GM10248 (cell line): ENCODE measurements at regions not wholly inside any gene's neighbourhood (a gene's known extent, or its start where the extent isn't known, plus 50 kb on each side); places are given as distances from the start of the nearest gene placed in this dataset.

Source experiments
- CTCF ChIA-PET: fragments of 300-600 bp; sonication (Branson Sonifier 250); formaldehyde crosslinking; extraction: SDS; loops from one replicate; lab custom pipeline; 2021; ENCODE audit warnings: antibody characterized with exemption; lab: Yijun Ruan, JAX
- POLR2A ChIA-PET: fragments of 350-650 bp; sonication (Branson Sonifier 250); formaldehyde crosslinking; extraction: SDS; loops from one replicate; lab custom pipeline; 2020; ENCODE audit warnings: antibody characterized with exemption; lab: Yijun Ruan, JAX
- DNase-seq: peaks from one replicate; pipeline ENCODE4 v3.0.0; 2012; ENCODE audit errors: extremely low spot score
- TF ChIP-seq, protein P1 (sequence below): IDR thresholded peaks from 2 replicates; pipeline ENCODE4 v1.5.1; 2012; ENCODE audit warnings: mild to moderate bottlenecking, low read depth; ENCODE audit errors: extremely low read depth, missing control alignments, control extremely low read depth

DNA sequence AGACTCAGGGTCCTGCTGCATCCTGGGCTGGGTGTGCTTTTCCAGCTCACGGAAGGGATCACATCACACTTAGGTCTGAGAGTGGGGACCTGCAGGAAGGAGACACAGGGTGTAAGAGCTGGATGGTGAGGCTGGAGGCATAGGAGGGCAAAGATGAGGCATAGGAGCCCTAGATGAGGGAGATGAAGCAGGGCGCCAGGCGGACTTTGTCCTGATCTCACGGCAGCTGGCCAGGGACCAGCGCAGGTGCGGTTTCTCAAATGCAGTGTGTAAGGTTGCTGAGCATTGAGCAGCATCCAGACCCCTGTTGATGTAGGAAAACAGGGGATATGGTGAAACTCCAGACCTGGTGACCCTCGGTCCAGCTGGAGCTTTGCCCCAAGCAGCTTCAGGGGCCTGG lies 156.5 kb downstream of the PSAT1 start:
- TF ChIP-seq, protein P1, sequence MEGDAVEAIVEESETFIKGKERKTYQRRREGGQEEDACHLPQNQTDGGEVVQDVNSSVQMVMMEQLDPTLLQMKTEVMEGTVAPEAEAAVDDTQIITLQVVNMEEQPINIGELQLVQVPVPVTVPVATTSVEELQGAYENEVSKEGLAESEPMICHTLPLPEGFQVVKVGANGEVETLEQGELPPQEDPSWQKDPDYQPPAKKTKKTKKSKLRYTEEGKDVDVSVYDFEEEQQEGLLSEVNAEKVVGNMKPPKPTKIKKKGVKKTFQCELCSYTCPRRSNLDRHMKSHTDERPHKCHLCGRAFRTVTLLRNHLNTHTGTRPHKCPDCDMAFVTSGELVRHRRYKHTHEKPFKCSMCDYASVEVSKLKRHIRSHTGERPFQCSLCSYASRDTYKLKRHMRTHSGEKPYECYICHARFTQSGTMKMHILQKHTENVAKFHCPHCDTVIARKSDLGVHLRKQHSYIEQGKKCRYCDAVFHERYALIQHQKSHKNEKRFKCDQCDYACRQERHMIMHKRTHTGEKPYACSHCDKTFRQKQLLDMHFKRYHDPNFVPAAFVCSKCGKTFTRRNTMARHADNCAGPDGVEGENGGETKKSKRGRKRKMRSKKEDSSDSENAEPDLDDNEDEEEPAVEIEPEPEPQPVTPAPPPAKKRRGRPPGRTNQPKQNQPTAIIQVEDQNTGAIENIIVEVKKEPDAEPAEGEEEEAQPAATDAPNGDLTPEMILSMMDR: no peak
- POLR2A ChIA-PET: no interaction called here
- CTCF ChIA-PET: interaction anchor here (1.1 to 1.3 kb wide), 2 partner anchors 10 to 14 kb away, joined by 3 read pairs; no protein-coding TSS in a partner anchor
- DNase-seq: no peak

DNA sequence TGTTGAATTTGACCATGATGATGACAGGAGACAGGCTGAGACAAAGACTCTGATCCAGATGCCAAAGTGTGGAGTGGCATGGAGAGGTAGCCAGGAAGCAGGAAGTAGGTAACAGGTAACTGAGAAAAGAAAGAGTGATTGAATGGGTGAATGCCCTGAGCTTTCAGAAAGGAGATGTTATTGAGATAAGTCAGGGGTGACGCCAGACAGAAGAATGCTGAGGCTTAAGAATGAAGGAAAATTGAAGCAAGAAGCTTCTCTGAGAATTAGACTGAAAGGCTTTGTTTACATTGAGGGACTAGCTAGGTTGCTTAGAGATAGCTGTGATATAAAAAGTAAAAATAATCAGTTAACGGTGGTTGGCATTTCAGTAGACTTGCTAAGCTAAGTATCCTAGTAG lies 165.7 kb downstream of the PSAT1 start:
- POLR2A ChIA-PET: no interaction called here

DNA sequence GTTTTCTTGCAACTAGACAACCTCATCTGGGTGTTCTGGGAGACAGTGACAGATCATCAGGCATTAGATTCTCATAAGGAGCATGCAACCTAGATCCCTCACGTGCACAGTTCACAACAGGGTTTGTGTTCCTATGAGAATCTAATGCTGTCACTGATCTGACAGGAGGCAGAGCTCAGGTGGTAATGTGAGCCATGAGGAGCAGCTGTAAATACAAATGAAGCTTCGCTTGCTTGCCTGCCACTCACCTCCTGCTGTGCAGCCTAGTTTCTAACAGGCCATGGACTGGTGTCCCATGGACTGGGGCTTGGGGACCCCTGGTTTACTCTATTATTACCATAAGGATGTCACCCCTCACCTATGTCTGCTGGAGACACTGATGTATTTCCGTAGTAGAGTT lies 166.8 kb downstream of the PSAT1 start:
- ChIA-PET POLR2A (no interaction called here), CTCF (interaction anchor here (1.1 to 2.2 kb wide), 2 partner anchors 9 to 24 kb away, joined by 4 to 7 read pairs; no protein-coding TSS in a partner anchor)
- DNase-seq: no peak
- TF ChIP-seq, protein P1: no peak

More for the DNA sequence above, 165.7 kb downstream of the PSAT1 start:
- DNase-seq: no peak
- CTCF ChIA-PET: interaction anchor here (1.1 to 2.2 kb wide), 2 partner anchors 11 to 23 kb away, joined by 4 to 7 read pairs; no protein-coding TSS in a partner anchor
- TF ChIP-seq, protein P1: no peak

DNA sequence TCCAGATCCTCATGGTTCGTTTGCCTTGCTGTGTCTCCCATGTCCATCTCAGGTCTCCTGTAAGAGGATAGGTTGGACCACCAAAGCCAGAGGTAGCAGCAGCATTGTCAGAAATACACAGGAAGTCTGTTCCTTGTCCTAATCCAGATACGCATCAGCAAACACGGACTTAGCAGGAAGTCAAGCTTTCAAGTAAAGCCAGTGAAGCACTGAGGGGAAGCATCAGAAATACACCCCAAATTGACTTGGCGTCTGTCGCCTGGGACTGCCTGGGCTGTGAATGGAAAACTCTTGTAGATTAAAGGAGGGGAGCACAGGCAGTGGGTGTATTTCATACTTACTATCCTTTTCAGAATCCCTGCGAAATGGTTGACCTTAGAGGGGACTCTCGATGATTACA lies 171.3 kb downstream of the PSAT1 start:
- DNase-seq: no peak
- ChIA-PET POLR2A (interaction anchor here (1.0 kb wide), 1 partner anchor 11 kb away, joined by 6 read pairs; no protein-coding TSS in a partner anchor), CTCF (interaction anchor here (1.1 to 1.2 kb wide), 2 partner anchors 10 to 29 kb away, joined by 4 read pairs; no protein-coding TSS in a partner anchor)
- TF ChIP-seq, protein P1: no peak

DNA sequence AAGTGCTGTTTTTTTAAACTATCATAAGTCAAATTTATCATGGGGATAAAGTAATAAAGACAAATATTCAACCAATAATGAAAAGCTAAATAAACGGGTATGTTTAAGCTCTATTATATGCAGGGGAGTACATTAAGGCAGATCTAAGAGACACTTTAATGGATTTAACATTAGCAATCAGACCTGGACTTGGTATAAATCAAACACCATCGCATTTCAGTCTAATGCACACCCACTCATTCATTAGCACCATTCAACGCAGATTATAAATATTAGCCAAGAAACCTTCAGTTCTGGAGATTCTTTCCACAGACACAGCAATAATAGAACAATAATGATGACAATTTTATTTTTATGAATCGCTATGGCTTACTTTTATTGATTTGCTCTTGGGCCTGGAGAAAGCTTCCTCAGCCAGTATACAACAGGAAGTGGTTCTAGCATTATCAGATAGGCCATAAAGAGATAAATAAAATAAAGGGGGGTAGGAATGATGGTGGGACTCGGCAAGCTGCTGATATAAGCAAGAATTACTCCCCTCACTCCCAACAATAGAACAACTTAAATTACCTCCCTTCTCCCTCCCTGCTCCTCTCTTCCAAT lies 172.2 kb downstream of the PSAT1 start:
- no peak for DNase-seq
- ChIA-PET POLR2A (interaction anchor here (1.0 kb wide), 1 partner anchor 12 kb away, joined by 6 read pairs; no protein-coding TSS in a partner anchor), CTCF (no interaction called here)
- TF ChIP-seq, protein P1: no peak

DNA sequence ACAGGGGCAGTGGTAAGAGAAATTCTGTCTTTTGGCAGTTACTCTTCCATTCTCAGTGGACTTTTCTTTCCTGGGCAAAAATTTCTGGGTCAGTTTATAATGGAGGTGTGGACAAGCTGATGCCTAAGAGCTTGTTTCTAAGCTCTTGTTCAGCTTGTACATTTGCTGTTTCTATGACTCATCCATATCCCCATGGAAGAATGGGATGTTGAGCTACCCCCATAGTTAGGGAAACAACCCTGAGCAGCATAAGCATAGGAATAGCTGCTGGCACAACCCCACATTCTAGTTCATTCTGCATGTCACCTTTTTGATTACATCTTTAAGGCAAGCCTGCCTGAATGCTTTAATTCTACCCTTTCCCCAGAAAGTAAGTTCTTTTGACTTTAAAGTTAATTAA lies 173.3 kb downstream of the PSAT1 start:
- TF ChIP-seq, protein P1: no peak
- ChIA-PET POLR2A (no interaction called here), CTCF (interaction anchor here (1.0 to 1.3 kb wide), 3 partner anchors 22 to 58 kb away, joined by 3 to 5 read pairs (median 4); no protein-coding TSS in a partner anchor)
- DNase-seq: no peak
